GM12892 (cell line): ENCODE measurements at regions not wholly inside any gene's neighbourhood (a gene's known extent, or its start where the extent isn't known, plus 50 kb on each side); places are given as distances from the start of the nearest gene placed in this dataset.

Experiments
- POLR2A ChIP-seq: IDR thresholded peaks from 2 replicates; pipeline ENCODE4 v1.6.1; 2011; ENCODE audit warnings: low read depth, low read length, control low read depth
- POLR2AphosphoS5 ChIP-seq: IDR thresholded peaks from 2 replicates; pipeline ENCODE4 v1.6.1; 2011; ENCODE audit warnings: low read depth, low read length, control low read depth
- TAF1 ChIP-seq: IDR thresholded peaks from 2 replicates; pipeline ENCODE4 v1.6.1; 2011; ENCODE audit warnings: low read depth, mild to moderate bottlenecking, control low read depth, low read length, borderline replicate concordance

DNA sequence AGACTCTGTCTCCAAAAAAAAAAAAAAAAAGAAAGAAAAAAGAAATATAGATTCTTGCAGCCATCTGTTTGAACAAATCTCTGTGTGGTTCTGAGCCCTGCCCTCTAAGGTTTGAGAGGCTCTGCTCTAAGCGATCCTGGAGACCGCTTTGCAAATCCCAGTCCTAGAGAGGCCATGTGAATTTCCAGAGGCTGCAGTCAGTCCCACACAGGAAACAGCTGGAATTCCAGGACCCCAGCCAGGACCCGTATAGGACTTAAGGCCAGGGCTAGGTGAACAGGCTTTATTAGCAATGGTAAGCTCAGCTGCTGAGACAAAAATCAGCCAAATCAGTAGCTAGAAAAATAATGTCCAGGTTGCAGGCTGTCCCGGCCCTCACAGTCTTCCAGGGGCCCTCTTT is 154.8 kb downstream of the RPS24 start:
- no peak for TF ChIP-seq POLR2A
- TF ChIP-seq TAF1 = no peak
- TF ChIP-seq POLR2AphosphoS5 = no peak
